Stimulated activated CD8-positive, alpha-beta memory T cell treated with anti-CD3 and anti-CD28 coated beads, Interleukin-7, amount 100 ng/mL, for 1 hour (primary cell): ENCODE measurements at regions not wholly inside any gene's neighbourhood (a gene's known extent, or its start where the extent isn't known, plus 50 kb on each side); places are given as distances from the start of the nearest gene placed in this dataset.

Experiments used
- DNase-seq, 2 donors: peaks; one replicate each; pipeline ENCODE4 v3.0.0-alpha.2; 2020; ENCODE audit warnings: low read depth in 2 of 2

- no peak for DNase-seq
Measured at GRCh38 chr2:133768256-133768655, 200.0 kb upstream of the NCKAP5 start.

DNA sequence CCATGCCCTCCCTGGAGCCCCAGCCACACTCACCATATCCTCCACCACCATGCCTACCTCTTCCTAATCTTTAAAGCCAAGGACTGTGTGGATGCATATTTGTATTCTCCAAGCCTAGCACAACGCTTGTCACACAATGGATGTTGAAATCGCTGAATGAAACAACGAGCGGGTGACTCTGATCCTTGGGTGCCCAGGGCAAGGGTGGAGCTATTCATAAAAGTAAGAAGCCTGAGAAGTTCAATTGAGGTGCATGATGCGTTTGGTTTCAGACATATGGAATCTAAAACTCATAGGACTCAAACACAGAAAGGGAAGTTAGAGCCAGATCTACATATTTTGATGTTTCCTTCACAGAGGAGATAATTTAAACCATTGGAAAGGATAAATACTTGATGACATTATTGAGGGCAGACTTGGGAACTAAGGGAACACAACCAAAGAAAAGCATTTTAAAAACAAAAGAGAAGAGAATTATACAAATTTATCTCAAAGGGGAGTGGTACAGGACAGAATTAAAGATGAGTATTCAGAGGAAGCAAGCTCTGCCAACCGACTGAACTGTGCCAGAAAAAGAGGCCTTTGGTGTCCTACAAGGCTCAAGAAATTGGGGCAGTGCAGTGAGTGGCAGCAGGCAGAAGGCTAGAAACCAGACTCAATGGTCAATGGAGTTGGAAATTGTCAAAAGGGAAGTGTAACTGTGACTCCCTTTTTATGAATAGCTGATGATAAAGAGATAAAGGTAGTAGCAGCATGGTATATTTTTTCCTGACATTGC is 200.6 kb upstream of the NCKAP5 start:
- no peak for DNase-seq

DNA sequence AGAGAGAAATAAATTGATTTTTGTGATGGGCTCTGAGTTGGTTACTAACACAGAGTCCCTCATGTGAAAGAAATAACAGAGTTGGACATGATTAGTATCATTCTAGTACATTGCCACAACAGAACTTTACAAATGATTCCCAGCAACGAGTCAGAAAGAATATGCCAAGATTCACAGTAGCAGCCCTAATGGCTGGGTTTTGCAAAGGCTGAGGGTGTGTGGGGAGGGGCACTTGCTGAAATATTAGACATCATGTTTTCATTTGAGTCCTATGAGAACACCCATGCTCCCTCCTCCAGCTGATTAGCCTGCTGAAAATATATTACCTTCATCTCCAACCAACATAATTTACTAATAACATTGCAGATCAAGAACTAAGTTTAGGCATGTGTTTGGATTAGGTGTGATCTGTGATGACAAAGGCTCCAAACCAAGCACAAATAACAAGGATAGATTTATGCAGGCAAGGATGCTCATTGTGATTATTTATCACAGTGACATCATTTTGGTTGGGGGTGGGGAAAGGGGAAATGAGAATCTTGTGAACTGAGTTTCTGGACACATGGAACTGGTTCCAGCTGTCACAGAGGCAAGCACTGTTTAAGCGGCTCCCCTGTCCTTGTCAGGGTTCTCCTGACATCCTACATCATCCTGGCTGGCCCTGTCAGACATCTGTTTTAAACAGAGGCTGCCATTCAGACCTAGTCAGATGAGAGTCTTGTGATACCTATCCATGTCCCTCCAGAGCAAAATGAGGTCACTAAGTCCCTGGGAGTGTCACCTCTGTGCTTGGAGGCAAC is 205.8 kb upstream of the NCKAP5 start:
- DNase-seq, result no peak

- no peak for DNase-seq
Measured at GRCh38 chr2:133774654-133775015, 206.4 kb upstream of the NCKAP5 start.

- DNase-seq, result no peak
Measured at GRCh38 chr2:133776936-133777573, 208.8 kb upstream of the NCKAP5 start.

- DNase-seq, result no peak
Measured at GRCh38 chr2:133777574-133777960, 209.3 kb upstream of the NCKAP5 start.

- DNase-seq, result no peak
Measured at GRCh38 chr2:133780099-133780996, 212.1 kb upstream of the NCKAP5 start.

DNA sequence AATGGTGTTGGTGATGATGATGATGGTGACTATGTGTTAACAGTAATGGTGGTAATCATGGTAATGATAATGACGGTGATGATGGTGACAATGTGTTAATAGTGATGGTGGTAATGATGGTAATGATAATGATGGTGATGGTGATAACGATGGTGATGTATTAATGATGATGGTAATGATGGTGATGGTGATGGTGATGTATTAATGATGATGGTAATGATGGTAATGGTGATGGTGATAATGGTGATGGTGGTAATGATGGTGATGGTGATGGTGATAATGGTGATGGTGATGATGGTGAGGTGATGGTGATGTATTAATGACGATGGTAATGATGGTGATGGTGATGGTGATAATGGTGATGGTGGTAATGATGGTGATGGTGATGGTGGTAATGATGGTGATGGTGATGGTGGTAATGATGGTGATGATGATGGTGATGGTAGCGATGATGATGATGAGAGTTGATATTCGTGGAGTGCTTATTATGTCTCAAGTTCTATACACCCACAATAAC is 212.8 kb upstream of the NCKAP5 start:
- DNase-seq, result no peak

DNA sequence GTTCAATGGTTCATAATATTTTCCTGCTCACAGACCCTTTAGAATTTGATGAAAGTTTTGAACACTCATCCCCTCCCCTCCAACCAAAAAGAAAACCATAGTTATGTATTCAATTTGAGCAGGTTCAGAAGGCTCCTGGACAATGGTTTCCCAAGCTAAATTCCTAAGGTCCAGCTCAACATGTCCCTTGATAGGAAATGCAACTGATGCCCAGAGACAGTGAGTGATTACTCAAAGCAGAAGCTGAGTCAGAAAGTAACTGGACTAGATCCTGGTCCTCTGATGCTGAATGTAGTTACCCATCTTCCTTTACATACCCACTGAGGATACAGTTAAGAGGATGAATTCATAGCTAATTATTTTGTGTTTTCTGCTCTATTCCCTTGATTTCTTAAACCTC is 218.9 kb upstream of the NCKAP5 start:
- DNase-seq, result no peak

DNA sequence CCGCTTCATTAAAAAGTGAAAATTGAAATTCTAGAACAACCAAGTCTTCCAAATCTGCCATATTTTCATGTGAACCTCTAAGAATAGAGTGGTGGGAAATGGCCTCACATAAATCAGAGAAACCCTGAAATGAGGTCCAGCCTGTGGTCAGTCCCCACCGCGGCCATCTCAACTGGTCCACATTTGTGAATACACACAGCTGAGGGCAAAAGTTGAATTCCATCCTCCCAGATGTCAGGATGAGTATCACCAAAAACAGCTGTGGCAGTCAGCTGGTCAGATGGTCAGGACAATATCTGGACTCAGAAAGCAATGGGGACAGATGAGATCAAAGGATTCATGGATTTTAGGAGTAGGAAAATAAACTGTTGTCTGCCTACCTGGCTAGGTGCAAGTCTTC is 219.4 kb upstream of the NCKAP5 start:
- no peak for DNase-seq

DNA sequence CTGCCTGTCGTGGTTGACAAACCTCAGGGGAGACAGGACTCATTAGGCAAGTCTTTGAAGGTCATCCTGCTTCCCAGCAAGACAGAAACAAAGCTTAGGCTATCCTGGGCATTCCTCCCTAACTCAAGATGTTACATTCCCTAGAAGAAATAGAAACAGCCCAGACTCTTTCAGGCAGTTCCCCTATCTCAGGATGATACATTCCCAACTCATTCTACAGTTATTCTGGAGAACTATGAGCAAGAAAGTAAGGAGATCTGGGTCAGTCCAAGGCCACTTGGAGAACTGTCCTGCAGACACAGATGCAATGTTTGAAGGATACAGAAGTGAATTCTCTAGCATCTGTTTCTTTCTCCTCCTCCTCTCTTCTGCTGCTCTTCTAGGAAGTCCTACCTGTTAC is 220.1 kb upstream of the NCKAP5 start:
- no peak for DNase-seq

- no peak for DNase-seq
Measured at GRCh38 chr2:133789743-133790142, 221.5 kb upstream of the NCKAP5 start.

- DNase-seq, result no peak
Measured at GRCh38 chr2:133790711-133791110, 222.4 kb upstream of the NCKAP5 start.

- no peak for DNase-seq
Measured at GRCh38 chr2:133791191-133791590, 222.9 kb upstream of the NCKAP5 start.

DNA sequence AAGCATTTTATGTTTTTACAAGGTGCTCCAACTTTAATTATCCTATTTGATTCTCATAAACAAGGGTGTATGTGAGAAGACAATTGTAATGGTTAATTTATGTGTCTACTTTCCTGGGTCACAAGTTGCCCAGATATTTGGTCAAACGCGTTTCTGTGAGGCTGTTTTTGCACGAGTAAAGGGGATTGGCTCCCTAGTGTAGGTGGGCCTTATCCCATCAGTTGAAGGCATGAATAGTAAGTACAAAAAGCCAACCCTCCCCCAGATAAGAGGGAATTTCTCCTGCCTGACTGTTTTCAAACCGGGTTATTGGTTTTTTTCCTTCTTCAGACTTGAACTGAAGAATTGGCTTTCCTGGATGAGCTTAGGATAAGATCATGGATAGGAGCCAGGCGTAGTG is 224.0 kb upstream of the NCKAP5 start:
- DNase-seq, result no peak

DNA sequence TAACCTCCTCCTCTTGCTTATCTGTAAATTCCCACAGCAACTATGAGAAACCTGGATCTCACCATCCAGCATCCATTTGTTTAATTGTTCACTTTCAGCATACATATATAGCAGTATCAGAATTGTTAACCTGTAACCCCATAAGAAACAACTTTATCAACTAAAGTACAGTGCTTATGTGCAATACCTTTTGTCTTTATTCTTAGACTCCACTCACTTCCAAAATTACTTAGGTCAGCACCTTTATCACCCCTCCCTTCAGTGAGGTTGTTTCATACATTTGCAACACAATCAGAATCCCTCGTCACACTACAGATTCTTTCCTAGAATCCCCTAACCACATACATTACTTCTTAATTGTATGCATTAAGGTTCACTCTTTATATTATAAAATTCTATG is 225.9 kb upstream of the NCKAP5 start:
- no peak for DNase-seq

DNA sequence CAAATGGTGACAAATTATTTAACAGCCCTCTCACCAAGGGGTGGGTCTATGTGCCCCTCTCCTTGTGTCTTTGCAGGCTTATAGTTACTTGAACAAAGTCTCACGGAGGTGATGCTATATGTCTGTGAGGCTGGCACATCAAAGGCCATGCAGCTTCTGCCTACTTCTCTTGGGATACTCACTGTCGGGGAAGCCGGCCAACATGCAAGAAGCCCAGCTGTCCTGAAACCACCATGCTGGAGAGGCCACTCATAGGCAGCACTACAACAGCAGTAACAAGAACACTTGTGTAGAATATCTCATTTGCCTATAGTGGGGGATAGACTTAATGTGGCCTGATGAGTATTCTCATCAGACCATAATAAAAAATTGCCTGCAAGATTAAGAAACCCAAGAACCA is 233.7 kb upstream of the NCKAP5 start:
- no peak for DNase-seq

DNA sequence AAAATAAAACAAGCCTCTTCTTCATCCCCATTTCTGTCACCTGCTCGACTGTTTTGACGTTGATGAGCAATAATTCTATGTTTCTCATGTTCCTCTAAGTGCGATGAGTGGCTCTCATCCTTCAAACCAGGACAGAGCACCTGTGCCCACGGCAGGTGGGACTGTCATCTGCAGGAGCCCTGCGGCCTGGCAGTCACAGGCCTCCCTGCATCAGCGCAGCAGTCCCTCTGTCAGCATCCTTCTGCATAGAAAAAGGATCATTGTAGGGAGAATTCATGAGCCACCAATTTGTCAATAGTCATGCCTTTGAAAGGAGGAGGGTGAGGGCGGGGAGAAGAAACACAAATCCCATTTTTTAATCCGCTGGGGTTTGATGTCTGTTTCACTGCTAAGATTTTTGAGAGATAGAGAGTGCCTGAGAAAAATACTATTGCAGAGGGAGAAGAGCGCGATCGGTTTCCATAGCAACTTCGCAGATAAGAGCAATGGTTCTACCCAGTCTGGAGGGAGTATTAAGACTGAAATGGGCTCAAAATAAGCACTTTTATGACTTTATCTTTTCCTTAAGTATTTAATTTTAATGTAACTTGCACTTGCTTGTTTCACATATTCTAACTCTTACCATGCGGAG is 234.3 kb upstream of the NCKAP5 start:
- DNase-seq, result no peak

DNA sequence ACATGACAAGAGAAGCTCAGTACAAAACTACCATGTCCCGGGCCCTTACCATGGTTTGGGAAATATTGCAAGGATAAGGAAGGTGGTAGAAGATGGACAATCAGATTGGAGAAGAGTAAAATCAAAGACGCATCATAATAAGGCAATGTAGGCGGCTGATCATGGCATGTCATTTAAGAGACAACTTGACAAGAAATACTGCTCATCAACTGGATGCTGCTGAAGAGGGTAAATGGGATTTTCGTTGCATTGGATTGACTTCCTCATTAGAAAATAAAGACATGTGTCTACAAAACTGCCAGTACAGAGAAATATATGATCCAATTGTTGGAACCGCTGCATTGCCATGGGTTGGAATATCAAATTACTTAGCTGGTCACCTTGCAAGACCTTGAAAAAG is 238.3 kb upstream of the NCKAP5 start:
- no peak for DNase-seq

GRCh38 chr2:133809485-133809884 is 241.2 kb upstream of the NCKAP5 start:
- DNase-seq, result no peak

- no peak for DNase-seq
Measured at GRCh38 chr2:133810559-133810958, 242.3 kb upstream of the NCKAP5 start.
